ENCODE measurements at regions not wholly inside any gene's neighbourhood (a gene's known extent, or its start where the extent isn't known, plus 50 kb on each side); places are given as distances from the start of the nearest gene placed in this dataset.

DNA sequence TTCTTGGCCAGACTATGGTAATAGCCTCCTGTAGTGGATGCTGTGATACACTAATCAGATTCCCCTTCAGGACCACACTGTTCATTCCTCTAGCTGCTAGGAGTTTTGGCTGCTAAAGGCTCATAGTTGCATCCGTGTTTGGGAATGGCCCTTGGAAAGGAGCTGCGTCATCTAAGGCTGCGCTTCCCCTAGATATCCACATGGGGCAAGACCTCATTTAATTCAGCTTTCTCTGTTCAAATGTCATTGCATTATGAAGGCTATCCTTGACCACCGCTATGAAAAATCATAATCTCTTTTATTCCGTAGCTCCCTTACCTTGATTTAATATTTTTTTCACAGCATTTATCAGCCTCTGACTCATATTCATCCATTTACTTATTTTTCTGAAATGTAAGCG is 258.3 kb upstream of the NR4A3 start:
- no peak overlapping the region for H3K4me3 Mint-ChIP-seq
- no peak overlapping the region for H3K27ac Mint-ChIP-seq
- H3K27ac ChIP-seq (ENCODE audit: low read depth in 1 of 2, low read length in 2 of 2) = no peak overlapping the region

DNA sequence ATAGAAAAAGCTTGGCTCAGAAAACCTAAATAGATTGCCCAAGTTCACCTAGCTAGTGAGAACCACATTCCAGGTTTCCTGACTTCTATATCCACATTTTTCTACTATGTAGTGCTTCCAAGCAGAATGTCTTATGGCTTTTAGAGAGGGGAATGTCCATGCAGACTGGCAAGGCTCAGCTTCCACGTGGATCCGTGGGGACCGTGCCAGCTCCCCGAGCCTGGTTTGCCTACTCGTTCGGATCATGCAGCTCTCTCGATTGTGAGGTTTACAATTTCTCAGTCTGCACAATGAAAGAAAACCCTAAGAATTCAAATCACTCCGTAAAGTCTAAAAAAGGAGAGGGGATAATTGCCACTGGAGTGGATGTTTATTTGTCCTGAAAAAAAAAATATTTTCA is 256.5 kb upstream of the NR4A3 start:
- H3K4me2 ChIP-seq (replicated peaks; ENCODE audit: extremely low read depth, low read length, poor library complexity, severe bottlenecking) = no peak overlapping the region
- peaks cover 0 to 5% of the 10 kb centered on the region in 2 donors for H3K9me3 ChIP-seq (replicated peaks in 1 of 2; ENCODE audit: control insufficient read depth in 1 of 2, insufficient read depth in 1 of 2, low read length in 2 of 2)
- H3K79me2 ChIP-seq (ENCODE audit: insufficient read depth, low read length) = no peaks in the 10 kb centered on the region
- no peak for DNase-seq
- Mint-ChIP-seq H3K27ac (no peak overlapping the region), H3K4me3 (no peak overlapping the region), H3K4me1 (peaks cover 4% of the 10 kb centered on the region), H3K27me3 (ENCODE audit: low read depth in 3 of 3) (peaks cover 1 to 5% (median 2%) of the 10 kb centered on the region in 3 donors), H3K9me3 (peaks cover 0 to 7% (median 3%) of the 10 kb centered on the region in 7 donors), H3K36me3 (no peaks in the 10 kb centered on the region)
- H3K4me3 ChIP-seq (replicated peaks in 1 of 3; ENCODE audit: low read depth in 2 of 3, low read length in 3 of 3) = no peak overlapping the region
- H3K4me1 ChIP-seq (ENCODE audit: control insufficient read depth in 1 of 2, insufficient read depth in 2 of 2, low read length in 2 of 2) = no peaks in the 10 kb centered on the region
- WGBS (ENCODE audit: insufficient coverage) = 93% methylated on average over 3 of the region's 8 CpGs
- H4K20me1 ChIP-seq (ENCODE audit: insufficient read depth, low read length) = no peaks in the 10 kb centered on the region
- intact Hi-C loops (cut with micrococcal nuclease) = no loop called here
- no peak overlapping the region for H3K27ac ChIP-seq (ENCODE audit: low read depth in 1 of 2, low read length in 2 of 2)
- no peak overlapping the region for H3K9ac ChIP-seq (ENCODE audit: insufficient read depth, low read length, poor library complexity, severe bottlenecking)
- H2AFZ ChIP-seq (ENCODE audit: insufficient read depth, low read depth, low read length, poor library complexity, severe bottlenecking) = no peak overlapping the region
- TF ChIP-seq, protein P1, sequence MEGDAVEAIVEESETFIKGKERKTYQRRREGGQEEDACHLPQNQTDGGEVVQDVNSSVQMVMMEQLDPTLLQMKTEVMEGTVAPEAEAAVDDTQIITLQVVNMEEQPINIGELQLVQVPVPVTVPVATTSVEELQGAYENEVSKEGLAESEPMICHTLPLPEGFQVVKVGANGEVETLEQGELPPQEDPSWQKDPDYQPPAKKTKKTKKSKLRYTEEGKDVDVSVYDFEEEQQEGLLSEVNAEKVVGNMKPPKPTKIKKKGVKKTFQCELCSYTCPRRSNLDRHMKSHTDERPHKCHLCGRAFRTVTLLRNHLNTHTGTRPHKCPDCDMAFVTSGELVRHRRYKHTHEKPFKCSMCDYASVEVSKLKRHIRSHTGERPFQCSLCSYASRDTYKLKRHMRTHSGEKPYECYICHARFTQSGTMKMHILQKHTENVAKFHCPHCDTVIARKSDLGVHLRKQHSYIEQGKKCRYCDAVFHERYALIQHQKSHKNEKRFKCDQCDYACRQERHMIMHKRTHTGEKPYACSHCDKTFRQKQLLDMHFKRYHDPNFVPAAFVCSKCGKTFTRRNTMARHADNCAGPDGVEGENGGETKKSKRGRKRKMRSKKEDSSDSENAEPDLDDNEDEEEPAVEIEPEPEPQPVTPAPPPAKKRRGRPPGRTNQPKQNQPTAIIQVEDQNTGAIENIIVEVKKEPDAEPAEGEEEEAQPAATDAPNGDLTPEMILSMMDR (IDR thresholded peaks at IDR 0.05) = no peak
- no peaks in the 10 kb centered on the region for H3K36me3 ChIP-seq (replicated peaks in 1 of 2; ENCODE audit: control insufficient read depth in 1 of 2, insufficient read depth in 2 of 2, low read length in 2 of 2)
- H3K27me3 ChIP-seq (ENCODE audit: control insufficient read depth in 2 of 2, insufficient read depth in 2 of 2, low read length in 2 of 2) = no peaks in the 10 kb centered on the region

More for the DNA sequence above, 258.3 kb upstream of the NR4A3 start:
- TF ChIP-seq, protein P1 (IDR thresholded peaks at IDR 0.05) = no peak
- Mint-ChIP-seq H3K36me3 (no peaks in the 10 kb centered on the region), H3K4me1 (peaks cover 4% of the 10 kb centered on the region), H3K27me3 (ENCODE audit: low read depth in 3 of 3) (peaks cover 0 to 2% (median 1%) of the 10 kb centered on the region in 3 donors), H3K9me3 (peaks cover 1 to 7% (median 3%) of the 10 kb centered on the region in 7 donors)
- intact Hi-C loops (cut with micrococcal nuclease) = no loop called here
- Histone ChIP-seq H3K4me1 (ENCODE audit: control insufficient read depth in 1 of 2, insufficient read depth in 2 of 2, low read length in 2 of 2) (no peaks in the 10 kb centered on the region), H3K4me2 (replicated peaks; ENCODE audit: extremely low read depth, low read length, poor library complexity, severe bottlenecking) (no peak overlapping the region), H3K27me3 (ENCODE audit: control insufficient read depth in 2 of 2, insufficient read depth in 2 of 2, low read length in 2 of 2) (no peaks in the 10 kb centered on the region), H4K20me1 (ENCODE audit: insufficient read depth, low read length) (no peaks in the 10 kb centered on the region), H3K79me2 (ENCODE audit: insufficient read depth, low read length) (no peaks in the 10 kb centered on the region), H2AFZ (ENCODE audit: insufficient read depth, low read depth, low read length, poor library complexity, severe bottlenecking) (no peak overlapping the region), H3K4me3 (replicated peaks in 1 of 3; ENCODE audit: low read depth in 2 of 3, low read length in 3 of 3) (no peak overlapping the region), H3K9ac (ENCODE audit: insufficient read depth, low read length, poor library complexity, severe bottlenecking) (no peak overlapping the region), H3K9me3 (replicated peaks in 1 of 2; ENCODE audit: control insufficient read depth in 1 of 2, insufficient read depth in 1 of 2, low read length in 2 of 2) (peaks cover 0 to 5% of the 10 kb centered on the region in 2 donors), H3K36me3 (replicated peaks in 1 of 2; ENCODE audit: control insufficient read depth in 1 of 2, insufficient read depth in 2 of 2, low read length in 2 of 2) (no peaks in the 10 kb centered on the region)
- no peak for DNase-seq
- WGBS (ENCODE audit: insufficient coverage) = no CpG with 5 or more reads among the region's 6 CpGs

Data from CD14-positive monocyte (primary cell).